ENCODE measurements at regions not wholly inside any gene's neighbourhood (a gene's known extent, or its start where the extent isn't known, plus 50 kb on each side); places are given as distances from the start of the nearest gene placed in this dataset.
"Not testable (repeated sequence)": the region's sequence is repeated elsewhere in the genome, so short reads cannot be mapped to it uniquely, and the experiment has no call there.

DNA sequence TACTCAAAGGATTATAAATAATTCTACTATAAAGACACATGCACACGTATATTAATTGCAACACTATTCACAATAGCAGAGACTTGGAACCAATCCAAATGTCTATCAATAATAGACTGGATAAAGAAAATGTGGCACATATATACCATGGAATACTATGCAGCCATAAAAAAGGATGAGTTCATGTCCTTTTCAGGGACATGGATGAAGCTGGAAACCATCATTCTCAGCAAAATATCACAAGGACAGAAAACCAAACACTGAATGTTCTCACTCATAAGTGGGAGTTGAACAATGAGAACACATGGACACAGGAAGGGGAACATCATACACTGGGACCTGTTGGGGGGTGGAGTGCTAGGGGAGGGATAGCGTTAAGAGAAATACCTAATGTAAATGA is 1052.2 kb upstream of the POU3F4 start:
- TF ChIP-seq EZH2 (IDR thresholded peaks at IDR 0.05), result not testable (repeated sequence)
- TF ChIP-seq, protein P1, sequence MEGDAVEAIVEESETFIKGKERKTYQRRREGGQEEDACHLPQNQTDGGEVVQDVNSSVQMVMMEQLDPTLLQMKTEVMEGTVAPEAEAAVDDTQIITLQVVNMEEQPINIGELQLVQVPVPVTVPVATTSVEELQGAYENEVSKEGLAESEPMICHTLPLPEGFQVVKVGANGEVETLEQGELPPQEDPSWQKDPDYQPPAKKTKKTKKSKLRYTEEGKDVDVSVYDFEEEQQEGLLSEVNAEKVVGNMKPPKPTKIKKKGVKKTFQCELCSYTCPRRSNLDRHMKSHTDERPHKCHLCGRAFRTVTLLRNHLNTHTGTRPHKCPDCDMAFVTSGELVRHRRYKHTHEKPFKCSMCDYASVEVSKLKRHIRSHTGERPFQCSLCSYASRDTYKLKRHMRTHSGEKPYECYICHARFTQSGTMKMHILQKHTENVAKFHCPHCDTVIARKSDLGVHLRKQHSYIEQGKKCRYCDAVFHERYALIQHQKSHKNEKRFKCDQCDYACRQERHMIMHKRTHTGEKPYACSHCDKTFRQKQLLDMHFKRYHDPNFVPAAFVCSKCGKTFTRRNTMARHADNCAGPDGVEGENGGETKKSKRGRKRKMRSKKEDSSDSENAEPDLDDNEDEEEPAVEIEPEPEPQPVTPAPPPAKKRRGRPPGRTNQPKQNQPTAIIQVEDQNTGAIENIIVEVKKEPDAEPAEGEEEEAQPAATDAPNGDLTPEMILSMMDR (IDR thresholded peaks at IDR 0.05), result not testable (repeated sequence)

Measured in neural progenitor cell (in vitro differentiated cells).